ENCODE measurements at regions not wholly inside any gene's neighbourhood (a gene's known extent, or its start where the extent isn't known, plus 50 kb on each side); places are given as distances from the start of the nearest gene placed in this dataset.

- no peak for DNase-seq (ENCODE audit: low spot score)
Observed at GRCh38 chr4:152269448-152270191, 266.3 kb downstream of the FBXW7 start.

- DNase-seq (ENCODE audit: low spot score): no peak
Observed at GRCh38 chr4:152267811-152268210, 268.1 kb downstream of the FBXW7 start.

- no peak for DNase-seq (ENCODE audit: low spot score)
Observed at GRCh38 chr4:152266831-152267480, 268.9 kb downstream of the FBXW7 start.

GRCh38 chr4:152265149-152265621, 270.7 kb downstream of the FBXW7 start:
- DNase-seq (ENCODE audit: low spot score): no peak

GRCh38 chr4:152264106-152264505, 271.8 kb downstream of the FBXW7 start:
- DNase-seq (ENCODE audit: low spot score): no peak

- no peak for DNase-seq (ENCODE audit: low spot score)
Observed at GRCh38 chr4:152259866-152260265, 276.0 kb downstream of the FBXW7 start.

GRCh38 chr4:152258804-152259708, 276.8 kb downstream of the FBXW7 start:
- DNase-seq (ENCODE audit: low spot score): no peak

GRCh38 chr4:152258391-152258790, 277.5 kb downstream of the FBXW7 start:
- DNase-seq (ENCODE audit: low spot score): no peak

- no peak for DNase-seq (ENCODE audit: low spot score)
Observed at GRCh38 chr4:152257601-152258066, 278.3 kb downstream of the FBXW7 start.

- DNase-seq (ENCODE audit: low spot score): no peak
Observed at GRCh38 chr4:152256996-152257395, 278.9 kb downstream of the FBXW7 start.

GRCh38 chr4:152255437-152255836, 280.5 kb downstream of the FBXW7 start:
- DNase-seq (ENCODE audit: low spot score): peak; percentile 88

- DNase-seq (ENCODE audit: low spot score): no peak
Observed at GRCh38 chr4:152248347-152248746, 287.5 kb downstream of the FBXW7 start.

GRCh38 chr4:152247271-152247975, 288.5 kb downstream of the FBXW7 start:
- no peak for DNase-seq (ENCODE audit: low spot score)

- no peak for DNase-seq (ENCODE audit: low spot score)
Observed at GRCh38 chr4:152246659-152247058, 289.2 kb downstream of the FBXW7 start.

GRCh38 chr4:152245680-152246079, 290.2 kb downstream of the FBXW7 start:
- no peak for DNase-seq (ENCODE audit: low spot score)

- no peak for DNase-seq (ENCODE audit: low spot score)
Observed at GRCh38 chr4:152244659-152245058, 291.2 kb downstream of the FBXW7 start.

GRCh38 chr4:152243896-152244595, 291.8 kb downstream of the FBXW7 start:
- DNase-seq (ENCODE audit: low spot score): no peak

- no peak for DNase-seq (ENCODE audit: low spot score)
Observed at GRCh38 chr4:152243206-152243605, 292.7 kb downstream of the FBXW7 start.

GRCh38 chr4:152240232-152240631, 295.7 kb downstream of the FBXW7 start:
- no peak for DNase-seq (ENCODE audit: low spot score)

GRCh38 chr4:152239216-152239615, 296.7 kb downstream of the FBXW7 start:
- DNase-seq (ENCODE audit: low spot score): no peak

GRCh38 chr4:152236519-152237056, 299.3 kb downstream of the FBXW7 start:
- no peak for DNase-seq (ENCODE audit: low spot score)

Measured in activated CD4-positive, alpha-beta T cell treated with anti-CD3 and anti-CD28 coated beads, Interleukin-2, Interleukin-4, amounts not matched to agents 100 ng/mL and 50 ng/mL, durations not matched to agents 16 hours and 8 hours (primary cell).